ENCODE measurements at regions not wholly inside any gene's neighbourhood (a gene's known extent, or its start where the extent isn't known, plus 50 kb on each side); places are given as distances from the start of the nearest gene placed in this dataset.

GRCh38 chr1:221011145-221011544 lies 131.9 kb downstream of the HLX start:
- TF ChIP-seq CTCF (IDR thresholded peaks at IDR 0.05; ENCODE audit: insufficient read depth, low read depth, low read length): no peak
- DNase-seq (ENCODE audit: low read depth): no peak

GRCh38 chr1:221012120-221012519 lies 132.9 kb downstream of the HLX start:
- DNase-seq (ENCODE audit: low read depth): no peak
- TF ChIP-seq CTCF (IDR thresholded peaks at IDR 0.05; ENCODE audit: insufficient read depth, low read depth, low read length): no peak
- H3K4me3 ChIP-seq (ENCODE audit: low read depth, low read length): no peak overlapping the region

More at GRCh38 chr1:221011145-221011544, 131.9 kb downstream of the HLX start:
- no peak overlapping the region for H3K4me3 ChIP-seq (ENCODE audit: low read depth, low read length)

GRCh38 chr1:221013691-221014660 lies 134.7 kb downstream of the HLX start:
- TF ChIP-seq CTCF (IDR thresholded peaks at IDR 0.05; ENCODE audit: insufficient read depth, low read depth, low read length): no peak
- H3K4me3 ChIP-seq (ENCODE audit: low read depth, low read length): no peak overlapping the region
- DNase-seq (ENCODE audit: low read depth): peak; percentile 52

- DNase-seq (ENCODE audit: low read depth): no peak
- no peak overlapping the region for H3K4me3 ChIP-seq (ENCODE audit: low read depth, low read length)
- no peak for TF ChIP-seq CTCF (IDR thresholded peaks at IDR 0.05; ENCODE audit: insufficient read depth, low read depth, low read length)
Measured at GRCh38 chr1:221015159-221015790, 136.0 kb downstream of the HLX start.

- DNase-seq (ENCODE audit: low read depth): no peak
- TF ChIP-seq CTCF (IDR thresholded peaks at IDR 0.05; ENCODE audit: insufficient read depth, low read depth, low read length): no peak
- no peak overlapping the region for H3K4me3 ChIP-seq (ENCODE audit: low read depth, low read length)
Measured at GRCh38 chr1:221016751-221017150, 137.5 kb downstream of the HLX start.

DNA sequence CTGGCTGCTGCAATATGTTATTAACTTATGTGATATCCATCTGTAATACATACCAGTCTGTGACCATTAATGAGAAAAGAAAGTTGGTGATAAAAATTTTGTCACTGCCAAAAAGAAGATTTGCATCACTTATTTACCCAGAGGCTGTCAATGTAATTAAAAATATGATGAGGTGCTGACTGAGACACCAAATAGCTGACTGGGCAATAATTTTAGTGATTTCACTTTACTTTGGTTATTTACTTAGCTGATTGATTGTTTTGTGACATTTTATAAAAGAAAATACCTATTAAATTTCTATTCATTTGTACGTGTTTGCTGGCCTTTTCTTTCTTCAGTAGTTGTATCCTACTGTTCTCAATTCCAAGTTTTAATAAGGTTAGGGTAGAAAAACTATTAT lies 139.2 kb downstream of the HLX start:
- no peak overlapping the region for H3K4me3 ChIP-seq (ENCODE audit: low read depth, low read length)
- TF ChIP-seq CTCF (IDR thresholded peaks at IDR 0.05; ENCODE audit: insufficient read depth, low read depth, low read length): no peak
- DNase-seq (ENCODE audit: low read depth): no peak
